ENCODE measurements at regions not wholly inside any gene's neighbourhood (a gene's known extent, or its start where the extent isn't known, plus 50 kb on each side); places are given as distances from the start of the nearest gene placed in this dataset.

DNA sequence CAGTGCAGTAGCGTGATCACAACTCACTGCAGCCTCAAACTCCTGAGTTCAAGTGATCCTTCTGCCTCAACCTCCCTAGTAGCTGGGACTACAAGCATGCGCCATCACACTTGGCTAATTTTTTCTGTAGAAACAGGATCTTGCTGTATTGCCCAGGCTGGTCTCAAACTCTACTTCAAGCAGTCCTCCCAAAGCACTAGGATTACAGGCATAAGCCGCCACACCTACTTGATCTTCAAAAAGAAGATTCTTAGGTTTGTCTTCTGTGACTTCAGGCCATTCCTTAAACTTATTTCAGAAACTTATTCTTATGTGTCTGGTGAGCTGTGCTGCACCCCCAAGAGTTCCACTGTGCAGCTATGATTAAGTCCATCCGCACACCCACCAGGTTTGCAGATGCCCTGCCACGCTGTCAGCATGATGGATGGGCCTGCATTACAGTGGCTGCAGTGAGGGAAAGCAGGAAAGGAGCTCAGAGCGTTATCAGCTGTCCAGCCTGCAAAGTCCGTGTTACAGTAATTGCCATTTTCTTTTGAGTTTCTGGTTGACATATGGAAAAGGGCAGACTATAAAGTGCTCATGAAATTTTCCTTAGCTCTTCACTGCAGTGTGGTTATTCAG lies 146.6 kb downstream of the AASDH start:
- DNase-seq: no peak

DNA sequence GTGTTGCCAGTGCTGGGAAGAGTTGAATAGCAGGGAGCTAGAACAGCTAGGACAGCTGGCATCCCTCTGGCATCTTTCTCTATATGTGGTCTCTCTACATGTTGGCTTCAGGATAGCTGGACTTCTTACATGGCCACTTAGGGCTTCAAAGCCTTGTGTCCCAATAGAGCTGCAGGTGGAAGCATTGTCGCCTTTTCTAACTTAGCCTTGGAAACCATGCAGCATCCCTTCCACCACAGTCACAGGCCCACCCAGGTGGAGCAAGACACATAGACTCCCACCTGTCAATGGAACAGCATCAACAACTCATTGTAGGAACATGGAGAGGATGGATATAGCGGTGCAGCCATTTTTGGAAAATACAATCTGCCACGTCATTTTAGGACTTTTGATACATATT lies 149.0 kb downstream of the AASDH start:
- DNase-seq: no peak

DNA sequence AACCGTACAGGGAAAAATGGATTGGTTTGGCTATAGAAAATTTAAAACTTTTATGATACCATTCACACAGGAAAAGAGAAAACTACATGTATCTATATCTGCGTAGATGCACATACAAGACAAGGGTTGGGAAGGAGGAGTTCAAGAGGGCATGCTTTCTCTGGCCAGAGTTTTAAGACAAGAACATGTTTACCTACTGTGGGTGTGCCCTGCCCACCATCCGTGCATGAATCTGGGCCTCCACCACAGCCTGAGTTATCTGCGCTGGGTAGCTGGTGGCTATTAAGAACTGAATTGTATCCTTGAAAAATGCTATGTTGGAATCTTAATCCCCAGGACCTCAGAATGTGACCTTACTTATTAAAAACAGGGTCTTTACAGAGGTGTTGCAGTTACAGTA lies 151.6 kb downstream of the AASDH start:
- DNase-seq: no peak

DNA sequence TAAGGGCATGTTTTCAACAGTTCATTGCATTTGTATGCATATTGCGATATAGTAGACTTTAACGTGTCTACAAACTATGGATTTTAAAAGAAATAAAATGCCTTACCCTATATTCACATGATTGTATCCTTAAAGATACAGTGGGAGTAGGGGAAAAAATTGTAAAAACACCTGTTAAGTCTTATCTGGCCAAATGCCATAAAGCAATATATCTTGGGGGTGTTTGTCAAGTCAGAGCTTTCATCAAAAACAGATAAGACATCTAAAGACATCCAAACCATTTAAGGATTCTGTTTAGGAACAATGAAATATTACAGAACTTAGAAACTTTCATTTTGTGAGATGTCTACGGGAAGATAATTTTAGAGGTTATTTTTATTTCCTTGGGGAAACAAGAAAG lies 152.3 kb downstream of the AASDH start:
- DNase-seq: no peak

DNA sequence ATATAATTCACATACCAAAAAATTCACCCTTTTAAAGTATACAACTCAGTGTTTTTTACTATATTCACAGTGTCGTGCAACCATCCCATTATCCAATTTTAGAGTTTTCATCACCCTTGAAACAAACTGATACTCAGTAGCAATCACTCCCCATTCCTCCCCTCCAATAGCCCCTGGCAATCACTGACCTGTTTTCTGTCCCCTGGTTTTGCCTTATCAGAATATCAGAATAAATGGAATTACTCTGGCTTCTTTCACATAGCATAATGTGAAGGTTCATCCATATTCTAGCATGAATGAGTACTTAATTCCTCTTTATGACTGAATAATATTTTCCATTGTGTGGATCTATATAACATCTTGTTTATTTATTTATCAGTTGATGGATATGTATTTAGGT lies 153.2 kb downstream of the AASDH start:
- DNase-seq: no peak

DNA sequence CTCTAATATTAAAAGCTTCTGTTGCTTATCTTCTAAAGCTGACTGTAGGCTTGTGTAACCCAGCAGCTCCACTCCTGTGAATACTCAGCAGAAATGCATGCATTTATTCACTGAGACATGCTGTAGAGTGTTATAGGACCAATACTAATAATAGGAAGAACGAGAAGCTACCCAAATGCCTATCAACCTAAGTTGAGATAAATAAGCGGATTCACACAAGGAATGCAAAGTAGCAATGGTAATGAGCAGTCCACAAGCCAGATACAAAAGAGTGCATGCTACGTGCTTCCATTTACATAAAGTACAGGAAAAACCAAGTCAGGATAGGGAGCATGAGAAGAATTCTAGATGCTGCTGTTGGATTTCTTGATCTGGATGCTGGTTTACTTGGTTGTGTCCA lies 155.9 kb downstream of the AASDH start:
- no peak for DNase-seq

DNA sequence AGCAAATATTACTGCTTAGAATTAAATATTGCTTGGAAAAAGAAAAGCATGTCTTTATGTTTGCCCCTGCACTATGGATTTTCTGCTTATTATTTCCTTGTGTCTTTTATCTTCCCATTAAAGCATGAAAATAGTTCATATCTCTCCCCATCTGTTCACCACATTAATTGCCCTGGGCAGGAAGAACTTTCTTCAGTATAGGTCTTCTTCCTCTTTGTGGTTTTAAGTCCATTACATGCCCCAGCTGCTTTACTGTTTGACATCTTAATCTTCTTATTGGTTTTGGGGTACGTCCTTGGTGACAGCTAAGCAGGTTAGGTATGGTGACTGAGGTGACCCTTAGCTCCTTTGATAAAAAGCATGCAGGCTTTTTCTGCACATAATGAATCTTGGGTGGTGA lies 157.3 kb downstream of the AASDH start:
- no peak for DNase-seq

DNA sequence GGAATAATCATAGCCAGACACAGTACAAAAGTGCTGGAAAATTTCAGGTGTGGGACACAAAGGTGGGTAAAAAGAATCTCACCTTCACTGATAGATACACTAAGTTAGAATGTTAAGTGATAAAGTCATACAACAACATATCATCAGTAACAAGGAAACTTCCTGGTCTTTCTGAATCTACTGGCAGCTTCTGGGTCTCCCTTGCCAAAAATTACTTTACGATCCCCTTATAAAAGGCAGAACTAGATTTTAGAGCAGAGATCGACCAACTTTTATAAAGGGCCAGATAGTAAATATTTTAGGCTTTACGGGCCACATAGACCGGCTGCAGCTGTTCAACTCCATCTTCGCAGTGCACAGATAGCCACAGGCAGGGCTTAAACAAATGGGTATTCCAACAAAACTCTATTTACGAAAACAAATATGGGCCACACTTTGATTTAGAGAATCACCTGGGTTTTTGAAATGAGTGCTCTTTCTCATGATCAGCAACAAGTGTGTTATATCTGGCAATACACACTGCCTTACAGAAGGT lies 159.9 kb downstream of the AASDH start:
- no peak for DNase-seq

DNA sequence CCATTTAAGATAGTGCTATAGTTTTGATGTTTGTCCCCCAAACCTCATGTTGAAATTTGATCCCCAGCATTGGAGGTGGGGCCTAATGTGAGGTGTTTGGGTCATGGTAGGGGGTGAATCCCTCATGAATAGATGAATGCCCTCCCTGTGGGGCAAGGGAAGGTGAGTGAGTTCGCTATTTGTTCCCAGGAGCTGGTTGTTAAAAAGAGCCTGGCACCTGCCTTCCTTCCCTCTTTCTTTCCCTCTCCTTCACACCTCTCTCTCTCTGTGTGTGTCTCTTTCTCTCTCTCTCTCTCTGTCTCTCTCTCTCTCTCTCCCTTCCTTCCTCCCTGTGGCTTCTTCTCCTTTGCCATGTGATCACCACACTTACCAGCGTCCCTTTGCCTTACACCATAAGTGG lies 160.7 kb downstream of the AASDH start:
- DNase-seq: no peak

DNA sequence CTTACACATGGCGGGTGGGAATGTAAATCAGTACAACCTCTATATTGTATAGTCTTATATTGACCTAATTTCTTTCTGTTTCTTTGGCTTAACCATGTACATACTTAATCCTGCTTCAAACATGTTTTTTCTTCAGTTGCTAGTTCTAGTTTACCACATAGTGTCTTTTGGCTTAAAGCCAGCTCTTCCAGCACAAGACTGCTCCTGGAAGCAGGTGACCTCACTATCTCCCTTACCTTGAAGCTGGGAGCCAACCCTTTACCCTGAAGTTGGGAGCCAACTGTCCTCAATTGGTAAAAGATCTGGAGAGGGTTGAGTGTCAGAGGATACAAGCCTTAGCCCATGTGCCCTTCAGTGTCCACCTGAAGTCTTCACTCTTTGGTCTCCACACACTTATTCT lies 162.7 kb downstream of the AASDH start:
- no peak for DNase-seq

DNA sequence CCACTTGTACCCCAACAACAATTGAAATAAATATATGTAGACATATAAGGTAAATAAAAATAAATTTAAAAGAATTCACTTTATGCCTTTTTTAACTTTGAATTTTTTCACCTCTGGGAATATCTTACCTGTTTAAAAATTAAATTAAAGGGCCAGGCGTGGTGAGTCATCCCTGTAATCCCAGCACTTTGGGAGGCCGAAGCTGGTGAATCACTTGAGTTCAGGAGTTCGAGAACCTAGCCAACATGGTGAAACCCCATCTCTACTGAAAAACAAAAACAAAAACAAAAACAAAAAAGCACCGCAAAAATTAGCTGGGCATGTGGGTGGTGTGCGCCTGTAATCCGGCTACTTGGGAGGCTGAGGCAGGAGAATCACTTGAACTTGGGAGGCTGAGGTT lies 164.8 kb downstream of the AASDH start:
- DNase-seq: no peak

DNA sequence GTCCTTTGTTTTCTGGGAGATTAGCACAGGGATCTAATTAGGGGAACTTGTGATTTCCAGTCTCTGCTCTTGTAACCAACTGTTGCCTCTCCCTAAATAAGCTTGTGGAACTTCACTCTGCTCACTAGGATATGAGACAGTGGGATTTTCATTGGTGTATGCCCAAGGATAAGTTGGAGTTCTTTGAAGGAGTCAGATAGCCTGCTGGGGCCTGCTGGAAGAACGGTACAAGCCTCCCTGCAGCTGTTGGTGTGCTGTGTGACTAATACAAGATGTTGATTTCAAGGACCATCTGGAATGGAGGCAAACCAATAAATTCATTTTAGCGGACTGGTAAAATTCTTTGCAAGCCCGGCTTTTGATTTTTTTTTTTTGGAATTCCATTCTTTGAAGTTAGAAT lies 167.0 kb downstream of the AASDH start:
- DNase-seq: no peak

DNA sequence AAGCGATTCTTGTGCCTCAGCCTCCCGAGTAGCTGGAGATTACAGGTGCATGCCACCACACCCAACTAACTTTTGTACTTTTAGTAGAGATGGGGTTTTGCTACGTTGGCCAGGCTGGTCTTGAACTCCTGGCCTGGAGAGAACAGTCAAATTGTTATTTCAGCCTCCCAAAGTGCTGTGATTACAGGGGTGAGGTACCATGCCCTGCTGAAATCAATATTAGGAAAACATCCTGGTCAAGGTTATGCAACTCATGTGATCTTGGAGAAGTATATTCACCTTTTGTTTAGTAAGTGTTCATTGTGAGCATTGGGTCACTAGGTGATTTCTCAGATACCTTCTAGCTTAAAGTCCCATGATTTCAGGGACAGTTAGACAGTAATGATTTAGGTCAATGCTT lies 167.8 kb downstream of the AASDH start:
- no peak for DNase-seq

DNA sequence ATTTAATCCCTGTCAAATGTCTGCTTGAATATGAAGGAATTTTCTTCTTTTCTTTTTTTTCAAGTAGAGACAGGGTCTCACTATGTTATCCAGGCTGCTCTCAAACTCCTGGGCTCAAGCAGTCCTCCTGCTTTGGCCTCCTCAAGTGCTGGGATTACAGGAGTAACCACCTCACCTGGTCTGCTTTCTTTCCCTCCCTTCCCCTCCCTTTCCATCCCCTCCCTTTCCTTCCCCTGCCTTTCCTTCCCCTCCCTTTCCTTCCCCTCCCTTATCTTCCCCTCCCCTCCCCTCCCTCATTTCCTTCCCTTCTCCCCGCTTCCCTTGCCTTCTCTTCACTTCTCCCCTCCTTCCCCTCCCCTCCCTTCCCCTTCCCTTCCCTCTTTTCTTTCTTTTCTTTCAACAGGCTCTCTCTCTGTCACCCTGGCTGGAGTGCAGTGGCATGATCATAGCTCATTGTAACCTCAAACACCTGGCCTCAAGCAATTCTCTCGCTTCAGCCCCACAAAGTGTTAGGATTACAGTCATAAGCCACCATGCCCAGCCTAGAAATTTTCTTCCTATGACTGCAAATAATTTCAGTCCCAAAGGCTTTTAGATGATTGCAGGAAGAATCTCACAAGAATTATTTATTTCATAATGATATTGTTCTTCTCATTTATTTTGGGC lies 168.9 kb downstream of the AASDH start:
- DNase-seq: no peak

DNA sequence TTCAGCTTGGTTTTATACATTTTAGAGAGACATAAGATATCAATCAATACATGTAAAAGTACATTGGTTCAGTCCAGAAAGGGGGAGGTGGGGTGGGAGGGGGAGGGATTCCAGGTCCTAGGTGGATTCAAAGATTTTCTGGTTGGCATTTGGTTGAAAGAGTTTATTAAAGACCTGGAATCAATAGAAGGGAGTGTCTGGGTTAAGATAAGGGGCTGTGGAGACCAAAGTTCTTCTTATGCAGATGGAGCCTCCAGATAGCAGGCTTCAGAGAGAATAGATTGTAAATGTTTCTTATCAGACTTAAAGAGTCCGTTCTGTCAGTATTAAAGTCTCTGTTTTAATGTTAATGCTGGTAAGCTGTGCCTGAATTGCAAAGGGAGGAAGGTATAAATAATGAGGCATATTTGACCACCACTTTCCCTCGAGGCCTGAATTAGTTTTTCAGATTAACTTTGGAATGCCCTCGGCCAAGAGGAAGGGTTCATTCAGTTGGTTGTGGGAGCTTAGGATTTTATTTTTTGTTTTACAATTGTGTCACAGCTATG lies 169.9 kb downstream of the AASDH start:
- DNase-seq: no peak

DNA sequence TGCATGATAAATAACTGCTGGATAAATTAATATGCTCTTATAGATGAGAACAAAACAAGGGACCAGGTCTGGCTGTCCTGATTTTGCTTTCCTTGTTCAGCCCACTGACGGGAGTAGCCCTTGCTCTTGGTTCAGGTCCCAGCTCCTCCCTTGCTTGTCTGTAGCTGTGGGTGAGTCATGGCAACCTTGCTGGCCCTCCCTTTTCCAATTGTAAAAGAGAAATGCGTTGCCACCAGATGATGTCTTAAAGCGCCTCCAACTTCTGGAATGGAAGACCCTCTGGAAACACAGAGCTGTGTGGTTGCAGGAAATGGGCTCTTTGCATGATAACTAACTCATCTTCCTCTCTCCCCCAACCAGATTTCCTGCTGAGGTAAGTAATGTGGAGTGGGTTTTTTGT lies 171.4 kb downstream of the AASDH start:
- DNase-seq: no peak

DNA sequence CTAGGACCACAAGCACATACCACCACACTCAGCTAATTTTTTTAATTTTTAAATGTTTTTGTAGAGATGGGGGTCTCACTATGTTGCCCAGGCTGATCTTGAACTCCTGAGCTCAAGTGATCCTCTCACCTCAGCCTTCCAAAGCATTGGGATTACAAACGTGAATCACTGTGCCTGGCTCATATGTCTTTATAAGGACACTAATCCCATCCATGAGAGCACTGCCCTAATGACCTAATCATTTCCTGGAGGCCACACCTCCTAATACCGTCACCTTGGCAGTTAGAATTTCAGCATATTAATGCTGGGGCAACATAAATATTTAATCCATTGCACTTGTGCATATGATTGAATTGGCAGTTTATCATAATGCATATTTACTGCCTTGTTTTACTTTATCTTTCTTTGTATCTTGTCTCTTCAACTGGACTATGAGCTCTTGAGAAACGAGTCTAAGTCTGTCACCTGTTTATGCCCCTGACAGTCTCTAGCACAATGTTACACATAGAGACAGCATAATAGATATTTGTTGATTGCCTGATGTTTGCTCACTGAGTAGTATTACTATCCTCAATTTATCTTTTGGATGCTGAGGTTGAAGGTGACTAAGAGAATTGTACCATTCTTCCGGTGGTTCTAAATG lies 172.0 kb downstream of the AASDH start:
- no peak for DNase-seq

DNA sequence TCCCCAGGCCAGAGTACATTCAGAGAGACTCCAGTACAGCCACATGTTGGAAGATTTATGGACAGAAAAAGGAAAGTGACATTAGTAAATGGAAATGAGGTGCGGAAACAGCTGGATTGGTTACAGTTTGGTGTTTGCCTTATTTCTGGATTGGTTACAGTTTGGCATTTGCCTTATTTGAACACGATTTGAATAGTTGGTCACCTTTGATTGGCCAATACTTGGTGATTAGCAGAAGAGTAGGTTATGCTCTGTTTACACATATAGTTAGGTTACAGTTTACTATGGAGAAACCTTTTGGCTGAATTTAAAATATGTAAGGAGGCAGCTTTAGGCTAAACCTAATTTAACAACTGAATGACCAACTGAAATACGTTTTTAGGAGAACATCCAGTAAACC lies 173.7 kb downstream of the AASDH start:
- DNase-seq: no peak

DNA sequence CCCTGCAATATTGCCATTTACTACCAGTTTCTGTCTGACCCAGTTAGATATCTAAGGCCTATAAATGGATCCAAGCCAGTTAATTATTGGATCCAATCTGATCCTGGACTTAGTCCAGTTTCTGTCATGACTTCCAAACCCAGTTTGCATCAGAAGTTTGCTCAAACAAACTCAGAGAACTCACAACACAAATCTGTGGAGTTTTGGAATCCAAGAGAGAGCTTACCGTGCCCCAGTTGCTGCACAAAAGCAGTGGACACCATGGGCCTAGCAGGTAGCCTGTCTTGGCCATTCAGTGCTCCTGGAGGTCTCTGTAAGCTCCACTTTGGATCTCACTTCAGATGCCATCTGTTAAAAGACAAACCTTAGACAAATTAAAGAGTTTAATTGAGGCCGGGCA lies 174.5 kb downstream of the AASDH start:
- DNase-seq: no peak

DNA sequence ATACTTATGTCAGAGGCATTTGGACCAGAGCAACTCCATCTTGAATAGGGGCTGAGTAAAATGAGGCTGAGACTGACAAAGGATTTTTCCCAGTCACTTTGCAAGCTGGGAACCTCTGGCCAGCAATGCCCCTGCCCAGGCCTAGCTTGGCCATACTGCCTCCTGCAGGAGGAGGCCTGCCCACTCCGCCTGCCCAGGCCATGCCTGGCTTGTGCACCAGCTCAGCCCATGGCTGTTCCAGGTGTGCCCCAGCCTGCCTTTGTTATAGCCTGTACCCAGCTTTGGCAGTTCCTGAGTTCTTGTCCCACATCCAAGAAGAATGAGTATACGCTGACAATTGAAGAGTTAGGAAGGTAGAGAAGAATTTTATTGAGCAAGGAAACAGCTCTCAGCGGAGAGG lies 176.1 kb downstream of the AASDH start:
- DNase-seq: no peak

DNA sequence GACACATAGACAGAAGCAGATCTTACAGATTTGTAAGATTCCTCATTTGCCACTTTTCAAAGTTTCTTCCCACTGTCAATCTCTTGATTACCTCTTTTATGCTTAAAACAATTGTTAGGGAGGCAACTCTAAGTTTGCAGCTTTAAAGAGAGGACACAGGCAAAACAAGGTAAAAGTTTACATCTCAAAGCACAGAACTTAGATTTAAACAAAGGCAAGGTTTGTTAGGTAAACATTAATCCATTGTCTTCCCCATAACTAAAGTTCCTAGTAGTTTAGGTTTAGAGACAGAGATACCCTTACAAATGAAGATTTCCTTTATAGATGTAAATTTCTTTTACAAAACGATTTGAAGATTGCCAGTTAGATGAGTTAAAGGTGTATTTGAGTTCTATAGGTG lies 176.9 kb downstream of the AASDH start:
- DNase-seq: no peak

DNA sequence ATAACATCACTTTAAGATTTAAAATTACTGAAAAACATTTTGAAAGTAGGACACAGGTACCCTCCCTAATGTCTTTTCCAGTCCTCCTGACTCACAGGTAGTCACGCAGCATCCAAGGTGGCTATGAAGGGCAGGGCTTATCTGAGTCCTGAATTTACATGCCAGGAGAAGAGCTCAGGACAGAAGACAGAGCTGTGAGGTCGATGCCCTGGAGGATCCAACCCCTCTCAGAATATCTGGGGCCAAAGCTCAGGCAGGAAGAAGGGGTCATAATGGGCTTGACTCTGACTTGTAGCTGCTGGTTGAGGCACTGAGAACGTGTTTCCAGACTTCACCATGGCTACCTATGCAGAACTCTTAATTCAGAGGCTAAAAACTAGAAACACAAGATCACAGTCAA lies 177.5 kb downstream of the AASDH start:
- no peak for DNase-seq

DNA sequence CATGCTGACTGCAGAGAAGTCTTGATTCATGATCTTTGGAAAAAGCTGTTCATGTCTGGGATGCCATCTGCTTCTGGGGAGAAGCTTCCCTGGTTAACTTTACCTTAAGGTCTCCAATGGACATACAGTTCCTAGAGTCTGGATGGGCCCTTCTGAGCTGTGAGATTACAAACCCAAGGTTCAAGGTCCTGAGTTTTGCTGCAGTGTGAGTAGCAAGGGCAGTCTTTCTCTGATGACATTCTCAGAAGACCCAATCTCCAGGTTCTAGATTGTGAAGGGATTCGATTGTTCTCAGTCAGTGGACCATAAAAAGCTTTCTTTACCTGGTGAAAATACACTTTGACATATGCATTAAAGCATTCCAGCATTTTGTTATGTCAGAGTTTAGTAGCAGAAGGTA lies 179.2 kb downstream of the AASDH start:
- no peak for DNase-seq

DNA sequence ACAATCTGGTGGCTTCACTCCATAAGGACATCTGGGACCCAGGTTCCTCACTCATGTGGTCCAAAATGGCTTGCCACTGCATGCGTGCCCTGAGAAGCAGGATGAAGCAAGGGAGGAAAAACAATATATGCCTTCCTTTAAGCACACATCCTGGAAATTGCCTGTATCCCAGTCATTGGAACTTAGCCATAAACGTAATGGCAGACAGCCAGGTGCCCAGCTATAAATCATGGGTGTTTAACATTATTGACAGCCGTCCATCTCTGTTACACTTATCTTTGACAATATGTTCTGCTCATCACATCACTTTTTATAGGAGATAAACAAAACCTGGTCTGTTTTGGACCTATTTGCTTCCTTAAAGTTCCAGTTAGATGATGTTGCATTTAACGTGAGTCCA lies 181.0 kb downstream of the AASDH start:
- DNase-seq: no peak
